NCI-H82 treated with DMSO at 0.1 percent for 48 hours (cell line): ENCODE measurements at regions not wholly inside any gene's neighbourhood (a gene's known extent, or its start where the extent isn't known, plus 50 kb on each side); places are given as distances from the start of the nearest gene placed in this dataset.

Experiments used
- DNase-seq: peaks from one replicate; lab custom pipeline; 2025; ENCODE audit not compliant: unreplicated experiment; lab: John Stamatoyannopoulos, UW

DNA sequence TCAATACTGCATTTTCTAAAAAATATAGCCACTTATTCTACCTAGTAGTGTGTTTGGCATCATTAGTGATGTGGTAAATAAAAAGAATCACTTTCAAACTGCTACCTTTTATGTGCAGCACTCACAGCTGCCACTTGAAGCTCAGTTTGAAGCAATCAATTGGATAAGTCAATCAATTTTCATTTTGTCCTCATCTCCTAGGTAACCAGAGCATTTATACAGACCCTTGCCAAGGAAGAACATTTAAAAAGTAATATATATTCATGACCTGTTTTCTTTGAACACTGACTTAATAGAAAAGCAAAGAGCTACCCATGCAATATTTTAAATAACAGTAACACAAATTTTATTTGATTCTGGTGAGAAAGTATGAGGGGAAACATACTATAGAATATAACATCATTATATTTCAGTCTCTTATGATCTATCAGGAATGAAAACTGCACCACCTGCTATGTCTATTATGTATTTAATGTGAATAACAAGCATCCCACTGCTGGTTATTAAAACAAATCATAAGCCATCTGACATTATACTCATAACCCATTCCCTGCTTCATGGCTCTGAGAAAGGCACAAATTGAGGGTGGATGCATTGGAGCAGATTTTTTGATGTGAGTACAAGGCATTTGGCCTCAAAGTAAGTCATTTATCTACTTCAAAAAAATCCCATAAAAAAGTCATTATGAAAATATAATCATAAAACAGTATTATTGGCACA, 168.4 kb upstream of the C21orf91 start:
- DNase-seq: no peak

DNA sequence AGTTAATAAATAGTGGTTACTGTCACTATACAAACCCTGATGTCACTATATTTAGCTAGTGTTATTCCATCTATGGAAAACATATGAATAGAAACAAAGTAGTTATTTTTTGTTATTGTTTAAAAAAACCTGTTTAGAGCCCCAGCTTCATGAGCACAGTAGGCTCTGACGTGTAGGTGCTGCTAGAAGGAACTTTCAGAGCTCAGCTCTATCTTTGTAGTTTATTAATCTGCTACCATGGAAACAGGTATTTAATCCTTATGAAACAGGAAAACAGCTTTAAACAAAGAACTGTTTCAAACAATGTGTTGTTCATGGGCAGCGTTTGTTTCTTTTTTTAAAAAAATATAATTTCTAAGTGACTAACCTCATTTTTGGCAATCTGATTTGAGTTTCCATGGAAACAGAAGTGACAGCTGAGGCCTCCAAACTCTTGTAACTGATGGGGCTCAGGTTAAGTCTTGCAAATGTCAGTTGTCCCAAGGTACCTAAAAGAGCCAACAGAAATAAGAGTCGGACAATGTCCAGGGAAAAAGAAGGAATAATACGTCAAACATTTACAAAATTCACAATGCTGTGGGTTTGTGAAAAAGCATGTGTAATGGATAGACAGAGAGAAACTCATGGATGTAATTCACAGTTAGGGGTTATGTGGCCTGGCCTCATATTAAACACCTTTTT, 162.0 kb upstream of the C21orf91 start:
- DNase-seq: no peak

DNA sequence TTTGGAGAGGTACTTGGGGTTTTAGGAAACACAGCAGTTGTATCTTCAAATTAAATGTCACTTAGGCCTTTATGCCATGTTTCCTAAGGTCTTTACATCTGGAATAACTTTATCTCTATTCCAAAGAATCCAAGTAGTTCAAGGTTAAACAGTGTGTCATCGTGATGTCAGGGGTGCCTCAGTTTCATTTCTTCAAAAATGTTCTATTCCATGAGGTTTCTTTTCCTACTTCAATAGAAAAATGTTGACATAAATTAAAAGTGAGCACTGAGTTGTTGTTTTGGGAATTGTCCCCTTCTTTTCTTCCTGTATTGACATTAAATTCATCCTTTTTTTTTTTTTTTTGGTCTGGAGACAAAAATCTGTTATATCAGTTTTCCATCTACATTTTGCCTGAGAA, 160.6 kb upstream of the C21orf91 start:
- no peak for DNase-seq

DNA sequence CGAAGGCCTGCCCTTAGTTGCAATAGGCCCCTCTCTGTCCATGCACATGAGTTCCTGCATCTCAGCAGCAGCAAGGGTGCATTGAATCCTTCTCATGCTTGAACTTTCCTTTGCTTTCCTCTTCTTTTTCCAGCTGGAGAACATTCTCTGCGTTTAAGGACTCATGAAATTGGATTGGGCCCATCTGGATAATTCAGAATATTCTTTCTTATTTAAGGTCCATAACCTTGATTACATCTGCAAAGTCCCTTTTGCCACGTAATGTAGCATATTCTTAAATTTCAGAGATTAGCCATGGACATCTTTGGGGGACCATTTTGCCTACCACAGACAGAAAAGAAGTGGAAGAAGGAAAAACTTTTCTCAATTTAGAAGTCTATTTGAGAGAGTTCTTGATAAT, 159.7 kb upstream of the C21orf91 start:
- no peak for DNase-seq

DNA sequence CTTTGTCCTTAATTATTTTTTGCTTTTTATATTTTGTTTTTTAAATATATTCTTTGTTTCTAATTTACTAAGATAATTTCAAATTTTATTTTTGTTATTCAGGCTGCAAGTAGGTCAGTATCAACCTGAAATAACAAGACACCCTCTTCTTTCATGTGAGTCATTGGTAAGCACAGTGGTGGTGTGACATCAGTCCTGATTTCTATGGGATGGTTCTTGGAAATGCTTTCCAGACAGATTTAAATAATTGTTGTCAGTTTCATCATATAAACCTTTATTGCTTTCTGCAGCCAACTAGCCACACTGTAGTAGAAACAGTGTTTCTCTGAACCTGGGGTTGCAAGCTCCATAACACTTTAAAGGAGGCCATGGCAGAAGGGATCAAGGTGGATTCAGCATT, 157.5 kb upstream of the C21orf91 start:
- DNase-seq: no peak

DNA sequence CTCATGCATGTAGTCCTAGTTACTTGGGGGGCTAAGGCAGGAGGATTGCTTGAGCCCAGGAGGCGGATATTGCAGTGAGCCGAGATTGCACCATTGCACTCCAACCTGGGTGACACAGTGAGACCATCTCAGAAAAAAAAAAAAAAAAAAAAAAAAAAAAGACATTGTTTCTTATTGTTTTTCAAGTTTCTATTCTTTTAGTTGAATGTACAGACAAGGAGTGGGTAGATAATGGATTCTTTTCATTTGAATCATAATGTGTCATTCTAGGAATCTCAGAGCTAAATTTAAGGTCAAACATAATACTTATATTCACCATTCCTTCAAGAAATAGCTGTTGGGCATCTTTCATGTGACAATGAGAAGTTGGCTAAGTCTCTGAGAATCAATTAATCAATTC, 157.0 kb upstream of the C21orf91 start:
- DNase-seq: no peak

DNA sequence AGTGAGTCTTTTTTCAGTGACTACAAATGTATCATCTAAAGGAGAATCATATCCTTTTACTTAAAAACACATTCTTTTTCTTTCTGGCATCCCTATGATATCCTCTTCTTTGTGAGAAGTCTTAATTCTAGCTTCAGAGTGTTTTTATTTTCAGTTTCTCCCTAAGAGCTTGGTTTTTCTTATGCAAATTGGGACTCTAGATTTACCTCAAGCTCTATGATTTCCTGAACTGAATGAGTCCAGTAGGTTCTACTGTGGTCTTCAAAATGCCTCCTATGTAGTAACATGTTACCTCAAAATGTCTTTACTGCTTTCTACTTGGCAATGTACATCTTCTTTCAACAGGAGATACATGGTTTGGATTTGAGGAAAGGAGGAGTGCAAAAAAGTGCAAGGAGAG, 148.2 kb upstream of the C21orf91 start:
- DNase-seq: no peak

DNA sequence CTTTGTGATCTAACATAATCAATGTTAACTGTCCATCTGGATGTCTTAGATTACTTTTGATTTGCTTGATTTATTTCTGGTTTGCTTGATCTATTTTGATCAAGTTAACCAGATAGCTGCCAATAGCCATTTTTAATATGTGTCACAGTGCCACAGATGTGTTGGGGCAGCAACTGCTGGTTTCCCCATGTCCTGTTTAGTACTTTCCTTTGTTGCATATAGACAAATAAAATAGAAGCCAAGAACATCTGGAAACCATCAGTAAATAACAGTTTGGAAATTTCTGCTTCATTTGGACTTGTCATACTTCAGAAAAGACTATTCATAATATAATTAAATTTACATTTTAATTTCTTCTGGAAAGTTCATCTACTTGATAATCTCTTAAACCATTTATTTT, 145.6 kb upstream of the C21orf91 start:
- no peak for DNase-seq

DNA sequence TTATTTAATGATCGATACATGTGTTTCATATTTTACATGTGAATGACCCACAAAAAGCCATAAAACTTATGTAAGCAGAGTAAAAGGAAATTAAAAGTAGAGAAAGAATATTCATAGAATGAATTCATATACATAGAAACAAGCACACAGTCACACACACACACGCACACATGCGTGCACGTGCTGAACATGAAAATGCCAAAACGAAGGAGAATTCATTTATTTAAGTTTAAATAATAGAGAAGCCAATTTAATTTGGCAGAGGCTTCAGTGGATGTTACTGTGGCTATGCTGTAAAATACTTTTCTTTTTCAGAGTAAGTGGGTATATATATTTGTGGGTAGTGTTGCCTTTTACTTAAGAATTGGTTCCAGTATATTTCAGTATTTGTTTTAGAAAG, 145.0 kb upstream of the C21orf91 start:
- no peak for DNase-seq

DNA sequence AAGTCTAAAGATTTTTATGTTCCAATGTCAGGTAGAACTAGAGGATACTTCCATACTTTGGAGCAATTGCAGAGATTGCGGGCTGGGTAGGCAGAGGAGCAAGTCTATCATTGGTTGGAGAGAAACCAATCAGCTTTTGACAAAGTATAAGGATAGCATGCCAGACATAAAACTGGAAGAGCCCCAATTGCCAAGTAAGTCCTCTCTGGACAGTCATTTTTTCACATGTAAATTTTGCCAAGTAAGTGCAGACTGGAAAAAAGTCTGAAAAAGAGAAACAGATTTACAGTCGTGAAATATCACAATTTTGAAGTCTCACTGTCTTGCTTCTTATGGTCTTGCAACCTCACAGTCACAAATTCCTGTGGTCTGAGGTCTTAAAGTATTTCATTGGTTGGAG, 131.4 kb upstream of the C21orf91 start:
- no peak for DNase-seq

DNA sequence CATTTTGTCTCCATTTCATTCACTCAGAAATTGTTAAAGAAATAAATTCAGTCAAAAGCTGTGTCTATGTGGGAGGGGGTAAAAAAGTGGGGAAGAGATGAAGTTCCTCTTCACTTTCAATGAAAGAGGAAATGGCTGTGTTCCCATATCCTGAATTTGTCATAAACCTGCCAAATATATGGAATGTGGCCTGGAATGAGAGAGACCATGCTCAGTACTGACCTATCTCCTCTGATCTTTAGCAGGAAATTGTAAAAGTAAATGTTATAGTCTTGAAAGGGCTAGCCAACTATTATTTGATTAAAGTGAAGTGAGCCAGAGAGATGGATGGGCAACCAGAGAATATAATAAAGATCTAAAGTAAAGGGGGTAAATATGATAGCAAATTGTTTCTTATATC, 130.3 kb upstream of the C21orf91 start:
- DNase-seq: no peak

DNA sequence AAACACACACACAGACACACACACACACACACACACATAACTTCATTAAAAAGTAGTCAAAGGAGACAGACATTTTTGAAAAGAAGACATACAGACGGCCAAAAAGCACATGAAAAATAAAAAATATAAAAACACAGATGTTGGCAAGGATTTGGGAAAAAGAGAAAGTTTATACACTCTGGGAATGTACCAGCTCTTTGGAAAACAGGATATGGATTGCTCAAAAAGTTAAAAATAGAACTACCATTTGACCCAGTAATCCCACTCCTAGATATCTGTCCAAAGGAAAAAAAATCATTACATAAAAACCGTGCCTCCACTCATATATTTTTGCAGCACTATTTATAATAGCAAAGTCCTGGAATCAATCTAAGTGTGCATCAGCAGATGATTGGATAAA, 128.4 kb upstream of the C21orf91 start:
- DNase-seq: no peak

DNA sequence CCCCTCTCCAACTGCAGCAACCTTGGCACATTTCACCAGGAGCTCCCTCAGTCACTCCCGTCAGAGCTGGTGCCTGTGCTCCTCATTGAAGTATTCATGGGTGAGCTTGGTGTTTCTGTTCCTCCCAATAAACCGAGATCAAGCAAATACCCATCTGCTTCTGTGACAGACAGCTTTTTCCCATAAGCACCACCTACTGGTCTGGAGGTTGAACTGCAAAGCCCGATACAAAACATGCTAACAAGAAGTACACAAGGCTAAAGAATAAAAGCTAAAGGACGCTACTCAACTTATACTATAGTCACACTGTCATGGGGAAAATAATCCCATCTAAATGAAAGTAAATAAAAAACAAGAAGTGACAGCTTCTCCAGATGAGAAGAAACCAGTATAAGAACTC, 111.9 kb upstream of the C21orf91 start:
- no peak for DNase-seq

DNA sequence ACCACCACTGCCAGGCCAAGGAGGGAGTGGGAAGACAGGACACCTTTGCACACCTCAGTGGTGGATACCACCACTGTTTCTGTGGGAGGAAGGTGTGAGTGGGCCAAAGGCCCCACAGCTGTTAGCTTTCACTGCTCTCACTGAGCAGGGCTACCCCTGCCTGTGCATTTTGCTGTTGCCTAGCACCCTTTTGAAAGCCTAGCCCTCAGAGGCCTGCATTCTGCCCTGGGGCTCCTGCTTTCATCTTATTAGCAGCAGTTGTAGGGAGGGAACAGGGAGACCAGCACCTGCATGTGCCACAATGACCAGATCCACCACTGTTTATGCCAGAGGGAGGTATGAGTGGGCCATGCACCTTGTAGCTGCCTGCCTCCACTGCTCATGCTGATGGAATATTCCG, 110.9 kb upstream of the C21orf91 start:
- DNase-seq: no peak

DNA sequence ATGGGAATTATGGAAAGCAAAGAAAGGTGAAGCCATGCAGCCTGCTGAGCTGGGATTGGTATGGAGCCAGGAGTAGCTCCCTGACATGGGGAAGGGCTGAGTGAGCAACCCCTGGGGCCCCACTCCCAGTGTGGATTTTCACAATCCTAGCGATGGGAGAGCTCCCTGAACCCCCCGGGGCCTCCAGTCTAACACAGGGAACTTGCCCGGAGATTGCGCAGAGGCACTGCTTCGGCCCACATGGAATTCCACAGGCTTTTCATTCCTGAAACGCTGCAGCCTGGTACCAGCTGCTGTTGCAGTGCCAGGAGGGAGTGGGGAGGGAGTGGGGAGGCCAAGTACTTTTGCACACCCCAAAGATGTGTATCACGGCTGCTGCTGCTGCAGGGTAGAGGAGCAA, 110.4 kb upstream of the C21orf91 start:
- DNase-seq: no peak

DNA sequence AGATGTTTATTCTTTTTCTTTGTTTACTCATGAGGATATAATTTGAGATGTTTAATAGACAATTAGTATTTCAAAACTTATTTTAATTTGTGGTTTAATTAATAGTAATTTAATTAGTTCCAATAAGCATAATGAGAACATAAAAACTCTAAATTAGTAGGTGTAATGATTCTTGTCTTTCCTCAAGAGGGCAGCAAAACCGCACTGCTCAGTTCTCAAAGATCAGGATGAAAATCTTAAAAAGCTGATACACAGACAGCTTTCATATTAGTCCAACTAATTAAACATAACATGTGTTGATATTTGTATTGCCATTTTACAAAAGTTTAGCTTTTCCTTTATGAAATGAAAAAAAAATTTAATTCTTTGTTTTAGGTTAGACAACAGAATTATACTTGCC, 106.7 kb upstream of the C21orf91 start:
- DNase-seq: peak; percentile 47

DNA sequence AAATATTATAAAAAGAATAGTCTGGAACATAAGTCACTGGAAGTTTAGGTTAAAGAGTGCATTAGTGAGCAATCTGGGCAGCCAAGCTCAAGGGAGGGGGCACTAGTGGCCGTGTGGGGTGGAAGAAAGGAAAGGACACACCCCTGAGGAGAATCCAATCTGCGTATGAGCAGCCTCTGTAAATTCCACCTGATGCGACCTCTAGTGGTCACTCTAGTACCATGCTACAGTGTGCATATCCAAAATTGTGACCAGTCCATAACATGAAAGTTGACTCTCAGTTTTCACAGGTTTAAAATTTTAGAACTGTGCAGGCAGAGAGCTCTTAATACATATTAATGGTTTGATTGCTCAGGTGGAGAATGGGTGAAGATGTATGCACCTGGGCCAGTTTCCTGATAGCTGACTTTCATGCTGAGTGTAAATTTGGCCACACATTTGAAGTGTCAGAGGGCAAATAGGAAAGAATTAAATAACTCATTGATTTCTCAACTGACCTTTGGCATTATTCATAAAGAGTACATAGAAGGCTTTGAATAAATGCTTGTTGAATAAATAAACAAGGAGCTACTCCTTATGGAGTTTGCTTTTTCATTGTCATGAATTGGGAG, 105.9 kb upstream of the C21orf91 start:
- DNase-seq: peak; percentile 72

DNA sequence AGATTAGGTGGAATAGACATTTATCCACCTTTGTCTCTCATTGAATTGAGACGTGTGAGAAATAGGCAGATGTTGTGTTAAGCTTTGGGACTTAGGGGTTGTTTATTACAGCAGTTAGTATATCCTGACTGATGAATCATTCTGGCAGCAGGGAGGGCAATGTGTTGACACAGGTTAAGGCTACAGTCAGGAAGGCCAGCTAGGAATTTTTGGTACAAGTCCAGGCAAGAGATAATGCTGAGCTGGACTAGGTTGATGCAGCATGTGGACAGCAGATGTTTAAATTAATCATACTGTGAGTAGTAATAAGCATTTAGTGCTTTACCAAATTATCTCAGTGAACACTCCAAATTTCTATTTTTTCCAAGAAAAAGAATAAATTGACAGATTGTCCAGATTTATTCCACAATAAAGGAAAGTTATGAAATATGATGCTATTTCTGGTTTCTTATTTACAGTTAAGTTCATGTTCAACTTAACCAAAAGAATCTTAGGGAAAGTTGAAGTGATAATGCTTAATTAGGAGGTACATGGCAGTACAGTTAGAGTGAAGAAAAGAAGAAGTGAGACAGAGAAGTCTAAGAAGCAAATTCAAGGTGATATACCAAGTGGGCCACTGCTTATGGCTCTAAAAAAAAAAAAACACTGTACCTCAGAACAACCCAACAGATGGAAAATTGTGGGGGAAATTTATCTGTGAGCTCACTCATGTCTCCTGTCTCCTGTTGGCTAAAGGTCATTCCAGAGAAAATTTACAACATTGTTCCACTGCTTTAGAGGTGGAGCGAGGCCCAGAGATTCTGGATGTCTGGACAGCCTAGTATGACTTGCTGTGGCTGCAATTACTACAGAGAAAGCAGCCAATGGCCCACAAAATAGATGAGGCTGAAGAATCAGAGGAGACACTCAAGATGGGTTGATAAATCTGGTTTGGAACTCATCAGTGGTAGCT, 102.7 kb upstream of the C21orf91 start:
- peak; percentile 86 for DNase-seq

DNA sequence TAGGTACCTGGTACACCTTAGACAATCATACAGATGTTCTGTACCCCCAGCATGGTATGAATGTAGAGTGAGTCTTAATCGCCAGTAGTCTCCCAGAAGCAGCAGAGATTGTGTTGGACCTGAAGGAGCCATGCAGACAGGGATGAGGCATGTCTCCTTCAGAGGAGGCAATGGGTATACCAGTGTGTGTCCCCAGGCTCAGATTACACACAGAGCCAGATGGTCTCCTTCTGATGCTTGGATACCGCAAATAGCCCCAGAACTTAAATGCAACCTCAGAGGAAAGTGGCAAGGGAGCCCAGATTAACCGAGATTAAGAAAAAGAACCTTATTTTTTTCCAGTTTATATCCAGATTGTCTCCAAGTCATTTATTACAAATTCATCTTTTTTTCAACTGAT, 96.8 kb upstream of the C21orf91 start:
- DNase-seq: peak; percentile 83

DNA sequence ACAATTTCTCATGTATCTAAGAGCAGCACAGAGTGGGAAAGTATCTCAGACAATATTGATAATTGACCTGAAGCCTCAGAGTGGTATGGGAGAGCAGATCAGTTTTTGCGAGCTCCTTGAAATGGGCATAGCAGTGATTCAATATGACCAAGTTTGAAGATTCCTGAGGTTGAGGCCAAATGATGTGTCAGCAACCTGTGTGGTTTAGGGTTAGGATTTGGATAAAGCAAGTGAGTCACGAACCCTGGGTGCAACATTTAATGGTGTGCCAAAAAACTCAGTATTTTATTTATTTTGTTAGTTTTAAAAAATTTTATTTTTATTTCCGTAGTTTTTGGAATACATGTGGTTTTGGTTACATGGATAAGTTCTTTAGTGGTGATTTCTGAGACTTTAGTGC, 92.5 kb upstream of the C21orf91 start:
- no peak for DNase-seq

DNA sequence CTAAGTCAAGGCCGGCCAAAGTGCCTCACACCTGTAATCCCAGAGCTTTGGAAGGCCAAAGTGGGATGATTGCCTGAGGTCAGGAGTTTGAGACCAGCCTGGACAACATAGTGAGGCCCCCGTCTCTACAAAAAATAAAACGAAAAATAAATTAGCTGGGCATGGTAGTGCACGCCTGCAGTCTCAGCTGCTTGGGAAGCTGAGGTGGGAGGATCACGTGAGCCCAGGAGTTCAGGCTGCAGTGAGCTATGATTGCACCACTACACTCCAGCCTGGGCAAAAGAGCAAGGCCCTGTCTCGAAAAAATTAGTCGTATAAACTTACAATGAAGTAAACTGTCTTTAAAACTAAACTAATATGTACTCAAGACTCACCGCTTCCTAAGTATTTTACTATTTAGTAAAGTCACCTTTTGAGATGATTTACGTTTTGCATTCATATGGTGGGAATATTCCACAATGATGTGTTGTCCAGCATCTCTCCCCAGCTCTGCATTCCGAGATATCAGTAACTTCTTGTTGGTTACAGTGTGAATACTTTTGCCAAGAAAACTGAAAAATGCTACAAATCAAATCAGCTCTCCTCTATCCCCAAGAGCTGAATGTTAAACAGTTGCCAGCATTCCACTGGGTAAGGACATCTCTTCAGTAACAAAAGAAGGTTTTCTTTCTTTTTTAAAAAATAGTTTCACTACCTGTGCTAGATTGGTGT, 84.9 kb upstream of the C21orf91 start:
- DNase-seq: no peak
